Coronary artery (tissue), 2 donors: ENCODE measurements at regions not wholly inside any gene's neighbourhood (a gene's known extent, or its start where the extent isn't known, plus 50 kb on each side); places are given as distances from the start of the nearest gene placed in this dataset.

ENCODE experiments used
- DNase-seq: peaks from one replicate; pipeline ENCODE4 v3.0.0-alpha.2; 2017; ENCODE audit warnings: low spot score
- H3K27ac ChIP-seq, 2 donors: fragments of 200-600 bp; sonication (generic); one replicate each; pipeline ENCODE4 v1.5.1; 2016 to 2019
- H3K4me3 ChIP-seq: fragments of 200-600 bp; sonication (generic); 2 replicates; pipeline ENCODE4 v1.5.1; 2016; ENCODE audit warnings: mild to moderate bottlenecking, moderate library complexity
- TF ChIP-seq, protein P1 (sequence below): fragments of 200-600 bp; sonication (generic); IDR thresholded peaks from one replicate; pipeline ENCODE4 v1.5.1; 2019; ENCODE audit warnings: antibody characterized with exemption

DNA sequence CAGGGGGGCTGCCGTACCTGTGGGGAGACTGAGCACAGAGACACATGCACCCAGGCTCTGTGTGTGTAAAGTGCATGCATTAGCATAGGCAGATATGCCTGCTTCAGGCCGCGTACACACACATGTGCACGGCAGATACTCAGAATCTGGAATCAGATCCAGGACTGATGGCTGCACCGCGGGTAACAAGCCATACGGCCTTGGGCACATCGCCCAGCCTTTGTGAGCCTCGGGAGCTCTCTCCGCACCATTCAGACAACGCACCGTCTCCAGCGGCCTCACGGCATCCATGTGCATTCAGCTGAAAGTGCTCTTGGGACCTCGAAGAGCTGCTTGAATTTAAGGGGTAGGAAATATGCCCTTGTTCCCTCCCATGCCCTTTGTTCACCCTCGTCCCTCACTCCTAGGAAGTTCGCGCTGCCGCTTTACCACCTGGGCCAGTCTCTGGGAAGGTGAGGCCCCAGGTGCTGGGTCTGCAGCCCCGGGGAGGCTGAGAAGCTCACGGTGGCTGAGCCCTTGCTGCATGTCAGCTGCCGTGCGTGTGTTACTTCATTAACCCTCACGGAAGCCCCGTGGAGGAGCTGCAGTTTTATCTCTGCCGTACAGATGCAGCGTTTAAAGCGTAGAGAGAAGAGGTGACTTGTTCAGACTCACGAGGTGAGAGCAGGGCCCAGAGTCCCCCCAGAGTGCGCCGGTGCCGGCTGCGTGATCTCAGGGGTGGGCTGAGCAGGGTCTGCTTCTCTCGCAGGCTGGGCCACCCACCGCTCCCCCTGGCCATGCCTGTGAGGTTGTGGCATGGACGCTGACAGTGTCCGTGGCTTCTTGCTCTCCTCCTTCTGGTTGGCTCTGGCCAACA, 377.7 kb upstream of the MYT1L start:
- DNase-seq: no peak
- Histone ChIP-seq H3K27ac (no peak overlapping the region), H3K4me3 (no peak overlapping the region)
- TF ChIP-seq, protein P1, sequence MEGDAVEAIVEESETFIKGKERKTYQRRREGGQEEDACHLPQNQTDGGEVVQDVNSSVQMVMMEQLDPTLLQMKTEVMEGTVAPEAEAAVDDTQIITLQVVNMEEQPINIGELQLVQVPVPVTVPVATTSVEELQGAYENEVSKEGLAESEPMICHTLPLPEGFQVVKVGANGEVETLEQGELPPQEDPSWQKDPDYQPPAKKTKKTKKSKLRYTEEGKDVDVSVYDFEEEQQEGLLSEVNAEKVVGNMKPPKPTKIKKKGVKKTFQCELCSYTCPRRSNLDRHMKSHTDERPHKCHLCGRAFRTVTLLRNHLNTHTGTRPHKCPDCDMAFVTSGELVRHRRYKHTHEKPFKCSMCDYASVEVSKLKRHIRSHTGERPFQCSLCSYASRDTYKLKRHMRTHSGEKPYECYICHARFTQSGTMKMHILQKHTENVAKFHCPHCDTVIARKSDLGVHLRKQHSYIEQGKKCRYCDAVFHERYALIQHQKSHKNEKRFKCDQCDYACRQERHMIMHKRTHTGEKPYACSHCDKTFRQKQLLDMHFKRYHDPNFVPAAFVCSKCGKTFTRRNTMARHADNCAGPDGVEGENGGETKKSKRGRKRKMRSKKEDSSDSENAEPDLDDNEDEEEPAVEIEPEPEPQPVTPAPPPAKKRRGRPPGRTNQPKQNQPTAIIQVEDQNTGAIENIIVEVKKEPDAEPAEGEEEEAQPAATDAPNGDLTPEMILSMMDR: no peak

DNA sequence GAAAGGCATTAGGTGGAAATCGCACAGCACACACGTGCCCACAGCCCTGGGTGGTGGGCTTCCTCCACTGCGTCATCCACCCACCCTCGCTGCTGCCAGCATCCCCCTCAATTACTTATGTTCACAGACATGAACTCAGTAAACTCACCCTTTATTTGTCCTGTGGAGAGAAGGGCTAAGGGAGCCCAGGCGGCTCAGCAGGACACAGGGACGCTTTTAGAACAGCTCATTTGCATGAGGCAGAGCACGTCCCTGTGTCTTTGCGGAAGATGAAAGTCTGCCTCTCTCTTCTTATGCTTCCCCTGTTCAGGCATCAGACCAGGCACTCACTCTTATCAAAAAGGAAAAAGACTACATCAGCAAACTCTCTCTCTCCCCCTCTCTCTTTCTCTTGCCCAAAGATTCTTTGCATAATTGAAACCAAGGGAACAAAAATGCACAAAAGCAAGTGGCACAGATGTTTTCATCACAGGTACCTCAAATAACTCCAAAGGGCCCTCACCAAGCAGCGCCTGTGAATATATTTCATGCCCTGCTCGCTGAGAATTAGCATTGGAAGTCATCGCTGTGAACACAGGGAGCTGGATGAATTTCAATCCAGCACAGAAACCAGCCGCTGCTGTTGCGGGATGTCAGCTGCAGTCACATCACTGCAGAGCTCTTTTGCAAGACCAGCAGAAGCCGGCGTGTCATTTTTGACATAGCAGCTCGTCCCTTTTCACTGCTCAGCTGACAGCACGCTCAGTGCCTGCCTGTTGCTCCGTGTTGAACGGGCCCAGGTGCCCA, 376.3 kb upstream of the MYT1L start:
- DNase-seq: no peak
- TF ChIP-seq, protein P1: no peak
- H3K27ac ChIP-seq: no peak overlapping the region
- H3K4me3 ChIP-seq: no peak overlapping the region

DNA sequence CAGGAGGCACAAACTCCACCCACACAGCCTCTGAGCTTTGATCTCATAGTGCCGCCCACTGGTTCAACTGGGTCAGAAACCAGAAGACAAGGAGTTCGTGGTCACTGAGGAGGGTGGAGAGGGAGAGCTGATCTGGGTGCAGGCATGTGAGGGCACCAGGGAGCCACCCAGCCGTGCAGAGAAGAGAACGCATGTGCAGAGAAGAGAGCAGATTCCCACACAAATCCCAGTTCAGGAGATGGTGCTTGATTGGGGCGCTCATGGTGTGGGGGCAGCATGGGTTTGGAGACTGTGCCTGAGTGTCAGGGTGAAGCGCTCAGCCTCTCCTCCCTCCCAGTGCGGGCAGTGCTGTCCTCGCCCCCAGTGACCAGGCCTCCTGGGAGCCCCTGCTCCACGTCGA, 375.2 kb upstream of the MYT1L start:
- DNase-seq: no peak
- Histone ChIP-seq H3K27ac (no peak overlapping the region), H3K4me3 (no peak overlapping the region)
- TF ChIP-seq, protein P1: no peak

DNA sequence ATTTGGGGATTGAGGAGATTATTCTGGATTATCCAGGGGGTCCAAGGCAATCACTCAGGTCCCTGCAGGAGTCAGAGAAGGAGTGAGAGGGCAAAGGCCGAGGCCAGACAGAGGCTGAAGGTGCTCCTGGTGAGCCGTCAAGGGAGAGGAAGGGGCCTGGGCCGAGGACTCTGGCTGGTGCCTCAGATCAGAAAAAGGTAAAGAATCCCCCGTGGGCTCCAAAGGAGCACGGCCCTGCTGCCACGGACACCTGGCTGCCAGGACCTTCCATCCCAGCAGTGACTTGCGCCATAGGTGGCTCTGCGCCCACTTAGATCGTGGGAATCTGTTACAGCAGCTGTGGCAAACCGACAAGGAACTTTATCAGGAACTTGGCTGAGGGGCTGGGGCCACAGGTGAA, 374.8 kb upstream of the MYT1L start:
- Histone ChIP-seq H3K27ac (no peak overlapping the region), H3K4me3 (no peak overlapping the region)
- TF ChIP-seq, protein P1: no peak
- DNase-seq: no peak

DNA sequence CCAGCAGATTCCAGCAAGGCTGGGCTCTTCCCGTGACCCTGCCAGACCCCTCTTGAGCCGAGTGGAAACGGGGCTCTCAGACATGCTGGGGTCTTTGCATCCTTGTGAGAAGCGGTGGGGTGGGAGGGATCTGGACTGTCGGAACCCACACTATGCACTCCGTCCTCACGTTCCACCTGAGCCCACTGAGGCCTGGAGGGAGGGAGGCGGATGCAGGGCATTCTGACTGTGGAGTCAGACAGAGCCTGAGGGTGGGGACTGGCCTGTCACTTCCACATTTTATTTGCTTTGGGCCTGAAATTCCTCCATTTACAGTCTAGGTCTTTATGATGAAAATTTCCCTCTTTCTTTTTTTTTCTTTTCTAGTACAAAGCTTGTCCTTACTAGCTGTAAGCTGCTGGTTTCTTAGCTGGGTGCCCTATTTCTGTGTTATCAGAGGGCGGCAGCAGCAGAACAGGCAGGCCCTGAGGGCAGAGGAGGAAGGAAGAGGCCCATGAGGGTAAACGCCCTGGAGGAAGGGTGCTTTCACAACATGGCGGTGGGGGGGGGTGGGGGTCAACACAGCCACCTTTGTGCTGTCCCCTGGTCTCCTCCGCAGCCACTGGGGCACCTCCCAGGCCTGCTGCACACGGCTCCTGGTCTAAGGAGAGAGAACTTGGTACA, 373.5 kb upstream of the MYT1L start:
- DNase-seq: no peak
- TF ChIP-seq, protein P1: no peak
- Histone ChIP-seq H3K27ac (no peak overlapping the region), H3K4me3 (no peak overlapping the region)

DNA sequence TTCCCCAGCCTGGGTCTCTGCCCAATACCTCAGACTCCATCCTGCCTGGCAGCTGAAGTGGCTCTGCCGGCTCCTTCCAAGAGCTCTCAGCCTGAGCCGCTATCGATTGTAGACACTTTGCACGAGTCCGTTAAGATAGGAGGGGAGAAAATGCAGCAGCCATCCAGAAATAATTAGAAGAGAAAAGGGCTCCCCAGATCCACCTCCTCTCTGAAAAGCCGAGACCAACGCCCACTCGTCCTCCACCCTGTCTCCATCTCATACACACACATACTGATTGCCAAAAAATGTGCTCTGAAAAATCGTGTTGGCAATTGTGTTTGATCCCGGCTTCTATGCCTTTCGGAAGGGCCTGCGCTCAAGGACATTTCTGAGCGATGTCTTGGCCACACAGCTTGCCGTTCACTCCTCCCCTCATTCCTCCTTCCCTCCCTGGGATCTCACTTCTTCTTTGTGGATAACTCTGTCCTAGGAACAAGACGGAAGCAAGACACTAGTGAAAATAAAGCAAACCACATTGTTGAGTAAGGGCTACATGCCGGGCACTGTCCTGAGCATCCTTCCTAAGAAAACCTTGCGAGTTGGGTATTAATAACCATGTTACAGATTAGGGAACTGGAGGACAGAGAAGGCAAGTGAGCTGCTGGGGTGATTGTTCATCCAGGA, 372.8 kb upstream of the MYT1L start:
- Histone ChIP-seq H3K27ac (no peak overlapping the region), H3K4me3 (no peak overlapping the region)
- TF ChIP-seq, protein P1: no peak
- DNase-seq: no peak
